T-helper 2 cell treated with Interferon-gamma antibody and Interleukin-4, amounts not matched to agents 5 μg/mL and 100 μg/mL, for 36 hours (primary cell): ENCODE measurements at regions not wholly inside any gene's neighbourhood (a gene's known extent, or its start where the extent isn't known, plus 50 kb on each side); places are given as distances from the start of the nearest gene placed in this dataset.

ENCODE experiments used
- DNase-seq: peaks from one replicate; pipeline ENCODE4 v3.0.0; 2021; ENCODE audit warnings: low spot score
- H3K27ac Mint-ChIP-seq: one replicate; pipeline ENCODE4 v1.8.0; 2021; ENCODE audit warnings: mild to moderate bottlenecking, mixed read lengths
- H3K27me3 Mint-ChIP-seq: one replicate; pipeline ENCODE4 v1.8.0; 2021; ENCODE audit warnings: low read depth, mixed read lengths
- H3K36me3 Mint-ChIP-seq: one replicate; pipeline ENCODE4 v1.8.0; 2021; ENCODE audit warnings: low read depth, mixed read lengths
- H3K4me1 Mint-ChIP-seq: one replicate; pipeline ENCODE4 v1.8.0; 2021; ENCODE audit warnings: low read depth, mixed read lengths
- H3K4me3 Mint-ChIP-seq: one replicate; pipeline ENCODE4 v1.8.0; 2022; ENCODE audit warnings: mild to moderate bottlenecking, moderate library complexity, mixed read lengths
- H3K9me3 Mint-ChIP-seq: one replicate; pipeline ENCODE4 v1.8.0; 2021; ENCODE audit warnings: mixed read lengths

DNA sequence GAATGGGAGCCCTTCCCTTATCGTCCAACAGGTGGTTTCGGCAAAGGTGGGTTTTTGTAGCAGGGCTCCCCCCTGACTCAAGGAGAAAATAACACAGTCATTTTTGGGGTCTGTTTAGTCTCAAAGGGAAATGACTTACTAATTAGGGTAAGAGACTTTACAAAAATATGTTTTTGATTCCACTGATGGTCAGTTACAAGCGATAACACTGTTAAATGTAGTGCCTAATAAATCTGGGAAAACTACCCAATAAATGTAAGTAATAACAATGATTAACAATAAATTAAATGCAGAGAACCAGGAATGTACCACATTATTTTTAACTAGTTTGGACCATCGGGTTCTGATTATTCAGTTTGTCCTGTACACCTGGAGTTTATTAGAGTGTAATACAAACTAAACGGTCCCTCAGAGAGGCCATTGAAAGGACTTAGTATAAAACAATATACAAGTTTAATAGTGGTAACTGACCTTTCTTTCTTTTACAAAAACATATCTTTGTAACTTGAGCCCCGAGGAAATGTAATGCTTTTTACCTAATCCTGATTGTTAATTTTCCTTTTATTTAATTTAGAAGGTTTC, 216.2 kb upstream of the HABP2 start:
- Mint-ChIP-seq H3K27ac (no peak overlapping the region), H3K9me3 (no peaks in the 10 kb centered on the region), H3K27me3 (no peaks in the 10 kb centered on the region), H3K4me3 (no peak overlapping the region), H3K4me1 (no peaks in the 10 kb centered on the region), H3K36me3 (no peaks in the 10 kb centered on the region)
- DNase-seq: no peak

DNA sequence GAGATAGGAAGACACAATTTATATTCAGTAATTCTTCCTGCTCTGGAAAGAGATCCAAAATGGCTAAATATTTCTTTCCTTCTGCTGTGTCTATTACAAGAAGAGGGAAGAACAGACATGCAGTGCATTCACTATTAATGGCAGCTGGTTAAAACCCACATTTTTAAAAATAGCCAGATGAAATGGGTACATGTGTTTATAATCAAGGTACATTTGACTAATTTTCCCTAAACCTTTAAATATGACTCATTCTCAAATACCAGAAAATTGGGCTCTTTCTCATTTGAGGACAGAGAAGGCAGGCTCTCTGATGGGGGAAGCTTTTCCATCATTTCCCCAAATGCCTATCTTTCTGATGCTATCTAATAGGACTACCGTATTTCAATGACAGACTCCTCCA, 215.7 kb upstream of the HABP2 start:
- Mint-ChIP-seq H3K4me1 (no peaks in the 10 kb centered on the region), H3K27ac (no peak overlapping the region)
- no peak for DNase-seq

DNA sequence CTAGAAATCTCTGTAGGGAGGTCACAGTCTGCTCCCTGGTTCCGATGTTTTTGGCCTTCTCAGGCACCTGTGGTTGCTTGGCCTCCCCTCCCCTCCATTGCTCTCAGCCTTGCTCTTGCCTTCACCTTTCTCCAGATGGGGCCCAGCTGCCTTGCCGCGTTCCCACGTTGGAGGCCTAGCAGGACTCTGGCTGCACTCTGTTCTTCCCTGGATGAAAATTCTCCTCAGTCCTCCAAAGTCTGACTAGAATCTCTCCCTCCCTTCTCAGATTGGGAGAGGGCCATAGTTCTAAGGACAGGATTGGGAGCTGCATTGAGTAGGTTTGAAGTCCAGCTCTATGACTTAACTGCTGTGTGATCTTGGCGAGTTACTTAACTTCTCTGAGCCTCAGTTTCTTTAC, 213.7 kb upstream of the HABP2 start:
- no peaks in the 10 kb centered on the region for H3K27me3 Mint-ChIP-seq
- H3K9me3 Mint-ChIP-seq: no peaks in the 10 kb centered on the region
- H3K4me1 Mint-ChIP-seq: no peaks in the 10 kb centered on the region
- H3K4me3 Mint-ChIP-seq: no peak overlapping the region
- DNase-seq: no peak
- H3K36me3 Mint-ChIP-seq: no peaks in the 10 kb centered on the region
- H3K27ac Mint-ChIP-seq: no peak overlapping the region

More for the DNA sequence above, 215.7 kb upstream of the HABP2 start:
- no peaks in the 10 kb centered on the region for H3K27me3 Mint-ChIP-seq
- H3K36me3 Mint-ChIP-seq: no peaks in the 10 kb centered on the region
- H3K9me3 Mint-ChIP-seq: no peaks in the 10 kb centered on the region
- H3K4me3 Mint-ChIP-seq: no peak overlapping the region

DNA sequence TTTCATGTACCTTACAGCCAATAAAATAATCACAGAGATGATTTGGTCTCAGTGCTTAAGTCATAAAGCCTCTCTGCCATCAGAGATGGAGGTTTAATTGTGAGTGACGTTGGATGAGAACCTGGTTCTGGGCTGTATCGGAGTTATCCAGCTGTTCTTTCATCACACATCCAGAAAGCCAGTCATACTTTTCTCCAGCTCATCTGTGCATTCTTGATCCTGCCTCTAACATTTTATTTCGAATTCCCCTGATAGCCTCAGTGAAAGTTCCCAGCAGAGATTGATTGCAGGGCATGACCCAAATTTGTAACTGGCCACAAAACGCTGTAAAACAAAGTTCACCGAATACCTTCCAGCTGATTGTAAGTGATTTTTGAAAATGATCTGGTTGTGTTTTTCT, 212.6 kb upstream of the HABP2 start:
- Mint-ChIP-seq H3K27ac (no peak overlapping the region), H3K4me1 (no peaks in the 10 kb centered on the region), H3K36me3 (no peaks in the 10 kb centered on the region), H3K9me3 (no peaks in the 10 kb centered on the region), H3K4me3 (no peak overlapping the region), H3K27me3 (no peaks in the 10 kb centered on the region)
- DNase-seq: no peak

DNA sequence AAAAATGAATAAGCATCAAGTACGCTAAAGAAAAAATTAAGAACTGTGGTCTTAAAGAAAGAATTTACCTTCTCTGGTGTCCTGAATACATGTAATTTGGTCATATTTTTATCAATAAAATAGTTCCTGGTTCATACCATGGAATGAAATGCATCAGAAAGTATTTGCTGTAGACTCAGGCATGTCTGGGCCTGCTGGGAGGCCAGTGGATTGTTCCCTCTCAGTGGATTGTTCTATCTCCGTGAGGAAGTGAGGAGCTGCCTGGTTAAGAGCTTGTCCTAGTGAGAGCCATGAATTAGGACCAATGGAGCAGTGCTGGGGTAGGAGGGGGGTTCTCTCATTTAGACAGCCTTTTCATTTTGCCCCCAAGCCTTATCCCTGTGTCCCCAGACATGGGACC, 211.7 kb upstream of the HABP2 start:
- H3K4me3 Mint-ChIP-seq: no peak overlapping the region
- H3K36me3 Mint-ChIP-seq: no peaks in the 10 kb centered on the region
- no peaks in the 10 kb centered on the region for H3K4me1 Mint-ChIP-seq
- no peak for DNase-seq
- H3K27ac Mint-ChIP-seq: no peak overlapping the region
- H3K9me3 Mint-ChIP-seq: no peaks in the 10 kb centered on the region
- H3K27me3 Mint-ChIP-seq: no peaks in the 10 kb centered on the region

DNA sequence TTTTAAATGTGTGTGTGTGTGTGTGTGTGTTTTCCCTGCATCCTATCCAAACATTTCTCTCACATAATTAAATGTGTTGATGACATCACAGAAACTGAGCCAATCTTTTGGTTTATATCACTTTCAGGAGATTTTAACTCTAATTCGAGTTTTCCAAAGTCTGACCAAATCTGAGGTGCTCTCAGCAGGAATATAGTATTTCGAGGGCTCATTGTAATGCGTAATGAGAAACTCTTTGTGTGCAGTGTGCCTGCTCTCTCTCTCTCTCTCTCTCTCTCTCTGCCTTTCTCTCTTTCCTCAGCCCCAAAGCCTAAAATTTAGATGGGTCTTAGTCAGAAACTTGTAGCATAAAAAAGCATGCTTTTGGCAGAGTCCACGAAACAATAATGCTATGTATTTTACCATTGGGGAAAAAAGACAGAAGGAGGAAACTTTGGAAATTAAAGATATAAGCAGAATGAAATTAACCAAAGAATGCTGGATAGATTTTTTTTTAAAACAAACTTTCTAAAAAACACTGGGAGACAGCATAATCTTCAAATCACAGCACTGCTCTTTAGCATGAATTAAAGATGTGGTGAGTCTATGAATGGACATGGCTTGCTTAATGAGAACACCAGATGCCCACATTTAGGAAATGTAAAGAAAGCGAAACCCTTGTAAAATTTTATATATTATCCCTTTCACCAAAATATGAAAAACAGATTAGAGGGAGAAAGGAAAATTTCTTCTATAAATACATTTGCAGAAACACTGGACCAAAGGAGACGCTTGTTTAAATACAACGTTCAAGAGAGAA, 206.8 kb upstream of the HABP2 start:
- no peak overlapping the region for H3K27ac Mint-ChIP-seq
- H3K4me1 Mint-ChIP-seq: no peaks in the 10 kb centered on the region
- no peak overlapping the region for H3K4me3 Mint-ChIP-seq
- DNase-seq: no peak
- H3K36me3 Mint-ChIP-seq: no peaks in the 10 kb centered on the region
- no peaks in the 10 kb centered on the region for H3K9me3 Mint-ChIP-seq
- H3K27me3 Mint-ChIP-seq: no peaks in the 10 kb centered on the region

DNA sequence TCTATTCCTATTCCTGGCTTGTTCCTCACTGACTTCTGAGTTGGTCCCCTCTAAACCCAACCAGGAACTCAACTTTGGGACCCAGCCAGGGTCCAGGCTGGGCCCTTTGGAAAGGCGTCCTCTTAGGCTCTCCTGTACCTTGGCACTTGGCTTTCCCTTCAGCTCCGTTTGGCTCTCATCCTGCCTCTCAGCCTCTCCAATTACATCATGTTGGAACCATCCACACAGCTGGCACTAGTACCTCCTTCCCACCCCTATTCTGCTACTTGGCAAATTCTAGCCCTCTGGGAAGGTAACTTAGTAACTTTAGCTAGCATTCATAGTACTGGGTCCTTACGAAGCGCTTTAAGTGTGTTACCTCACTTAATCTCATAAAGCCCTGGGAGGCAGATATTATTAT, 205.3 kb upstream of the HABP2 start:
- DNase-seq: no peak
- no peak overlapping the region for H3K27ac Mint-ChIP-seq
- no peaks in the 10 kb centered on the region for H3K36me3 Mint-ChIP-seq

DNA sequence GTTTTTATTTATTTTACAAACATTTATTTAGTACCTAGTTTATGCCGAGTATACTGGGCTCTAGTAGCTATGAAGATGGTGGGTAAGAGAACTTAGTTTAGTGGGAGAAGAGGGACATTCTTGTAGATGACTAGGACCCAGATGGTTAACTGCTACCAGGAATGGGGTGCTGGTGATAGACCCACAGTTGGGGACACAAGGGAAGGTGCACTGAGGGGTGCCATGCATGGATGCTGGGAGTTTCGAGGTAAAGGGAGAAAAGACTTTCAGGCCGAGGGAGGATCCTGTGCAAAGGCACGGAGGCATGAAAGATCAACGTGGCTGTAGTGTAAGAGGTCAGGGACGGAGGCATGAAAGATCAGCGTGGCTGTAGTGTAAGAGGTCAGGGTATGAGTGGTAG, 204.2 kb upstream of the HABP2 start:
- H3K36me3 Mint-ChIP-seq: no peaks in the 10 kb centered on the region
- H3K4me3 Mint-ChIP-seq: no peak overlapping the region
- H3K27me3 Mint-ChIP-seq: no peaks in the 10 kb centered on the region
- no peak for DNase-seq
- no peaks in the 10 kb centered on the region for H3K4me1 Mint-ChIP-seq
- H3K27ac Mint-ChIP-seq: no peak overlapping the region
- no peaks in the 10 kb centered on the region for H3K9me3 Mint-ChIP-seq

More for the DNA sequence above, 205.3 kb upstream of the HABP2 start:
- no peaks in the 10 kb centered on the region for H3K27me3 Mint-ChIP-seq
- no peaks in the 10 kb centered on the region for H3K9me3 Mint-ChIP-seq
- no peak overlapping the region for H3K4me3 Mint-ChIP-seq
- no peaks in the 10 kb centered on the region for H3K4me1 Mint-ChIP-seq

DNA sequence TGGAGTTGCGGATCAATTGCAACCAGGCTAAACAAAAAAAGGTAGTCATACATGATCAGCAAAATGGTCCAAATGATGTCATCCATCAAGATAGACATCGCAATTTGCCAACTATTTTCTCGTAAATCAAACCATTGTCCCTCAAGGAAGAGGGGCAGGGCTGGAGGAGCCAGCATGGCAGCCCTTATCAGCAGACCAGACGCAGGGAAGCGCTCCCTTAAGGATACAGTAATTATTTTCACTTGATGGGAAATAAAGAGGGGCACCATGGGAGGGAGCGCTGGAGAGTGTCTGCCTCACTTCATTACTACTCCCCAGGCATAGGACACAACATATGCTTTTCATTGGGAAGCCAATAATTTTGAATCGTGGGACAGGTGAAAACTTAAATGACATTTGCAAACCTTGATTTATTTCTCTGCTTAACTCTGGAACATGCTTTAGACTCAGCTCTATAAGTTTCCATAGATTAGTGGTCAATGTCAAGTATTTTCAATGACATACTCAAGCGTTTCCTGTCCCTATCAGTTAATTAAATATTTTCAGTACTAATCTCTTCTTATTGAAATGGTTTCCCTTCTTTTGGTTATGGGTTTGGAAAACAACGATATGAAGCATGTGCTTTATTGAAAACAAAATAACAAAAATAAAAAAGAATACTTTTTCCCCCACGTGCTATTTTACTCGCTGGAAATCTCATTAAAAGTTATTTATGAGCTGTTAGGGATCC, 202.4 kb upstream of the HABP2 start:
- Mint-ChIP-seq H3K9me3 (no peaks in the 10 kb centered on the region), H3K4me1 (no peaks in the 10 kb centered on the region), H3K36me3 (no peaks in the 10 kb centered on the region), H3K27ac (no peak overlapping the region), H3K4me3 (no peak overlapping the region), H3K27me3 (peaks cover 2% of the 10 kb centered on the region)
- DNase-seq: no peak

DNA sequence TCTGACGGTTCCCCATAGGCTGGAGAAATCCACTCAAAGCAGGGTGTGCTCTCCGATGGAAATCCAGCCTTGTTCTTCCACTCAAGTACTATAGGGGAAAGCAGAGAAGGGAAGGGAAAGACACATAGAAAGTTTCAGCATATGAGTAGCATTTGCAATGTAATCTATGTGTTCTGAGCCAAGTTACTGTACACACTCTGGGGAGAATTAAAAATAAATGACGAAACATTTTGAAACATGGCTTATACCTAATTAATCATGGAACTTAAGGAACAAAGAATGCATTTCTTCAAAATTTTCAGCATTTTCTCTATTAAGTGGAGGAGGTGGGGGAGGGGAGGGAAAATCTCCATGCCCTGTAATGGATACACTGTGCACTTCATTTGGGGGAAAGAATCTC, 198.1 kb upstream of the HABP2 start:
- Mint-ChIP-seq H3K27ac (no peak overlapping the region), H3K4me1 (no peaks in the 10 kb centered on the region), H3K27me3 (peaks cover 2% of the 10 kb centered on the region), H3K9me3 (no peaks in the 10 kb centered on the region), H3K36me3 (no peaks in the 10 kb centered on the region), H3K4me3 (no peak overlapping the region)
- DNase-seq: no peak

DNA sequence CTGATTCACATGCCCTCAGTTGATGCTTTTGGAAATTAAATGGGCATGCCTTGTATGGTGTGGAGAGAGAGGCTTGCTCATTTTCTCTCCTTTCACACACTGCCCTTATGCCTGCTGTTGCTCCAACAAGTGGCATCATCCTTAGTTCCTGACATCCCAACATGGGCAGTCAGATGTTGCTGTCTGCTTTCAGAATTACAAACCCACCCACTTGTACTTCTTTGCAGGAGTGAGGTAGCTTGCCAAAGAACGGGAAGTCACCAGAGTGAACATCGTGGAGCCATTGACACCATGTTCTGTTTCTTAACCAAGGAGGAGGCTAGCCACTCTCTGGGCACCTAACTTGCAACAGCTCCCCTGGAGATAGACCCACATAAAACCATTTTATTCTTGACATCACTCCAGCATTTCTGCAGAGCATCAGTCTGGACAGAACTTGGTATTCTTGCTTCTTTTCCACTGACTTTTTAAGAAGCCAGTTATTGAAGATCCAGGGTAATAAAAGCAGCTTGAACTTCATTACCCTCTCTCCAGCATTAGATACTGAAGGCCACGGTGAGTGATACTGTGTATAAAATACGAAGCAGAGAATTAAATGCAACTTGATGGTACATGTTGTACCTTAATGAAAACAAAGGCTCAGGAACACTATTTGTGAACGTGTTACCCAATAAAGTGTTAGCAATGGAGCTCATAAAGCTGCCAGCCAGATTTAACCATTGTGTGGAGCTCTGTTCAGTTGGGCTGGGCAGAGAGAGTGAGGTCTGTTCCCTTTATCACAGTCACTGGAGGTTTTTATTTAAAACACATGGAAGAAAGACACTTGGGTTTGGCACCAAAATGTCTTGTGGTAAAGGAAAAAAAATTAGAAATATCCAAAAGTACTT, 195.8 kb upstream of the HABP2 start:
- Mint-ChIP-seq H3K27me3 (peaks cover 2% of the 10 kb centered on the region), H3K9me3 (no peaks in the 10 kb centered on the region), H3K4me1 (no peaks in the 10 kb centered on the region), H3K4me3 (no peak overlapping the region), H3K27ac (no peak overlapping the region), H3K36me3 (no peaks in the 10 kb centered on the region)
- DNase-seq: no peak

DNA sequence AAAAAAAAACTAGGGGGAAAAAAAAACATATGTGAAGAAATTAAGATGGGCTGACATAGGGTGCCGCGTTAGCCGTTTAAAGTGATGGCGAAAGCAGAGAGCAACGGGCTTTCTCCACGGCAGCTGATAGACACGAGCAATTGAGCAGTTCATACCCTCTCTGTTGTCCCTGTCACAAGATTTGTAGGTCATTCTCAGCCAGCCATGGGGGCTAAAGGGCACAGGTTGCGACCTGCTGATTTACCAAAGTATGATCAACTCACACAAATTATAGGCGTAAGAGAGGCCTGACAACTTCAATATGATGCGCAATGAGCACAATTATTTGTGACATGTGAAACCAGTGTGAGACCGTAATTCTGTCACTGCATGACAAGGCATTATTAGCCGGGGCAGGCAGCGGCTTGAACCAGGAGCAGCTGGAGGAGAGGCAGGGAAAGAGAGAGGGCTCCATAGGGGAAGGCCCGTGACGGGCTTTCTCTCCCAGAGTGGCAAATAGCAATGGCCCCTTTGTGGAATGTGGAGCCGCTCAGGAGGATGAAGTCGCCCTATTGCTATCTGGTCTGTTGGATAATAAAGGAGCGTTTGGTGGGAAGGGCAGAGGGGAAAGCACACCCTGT, 195.1 kb upstream of the HABP2 start:
- Mint-ChIP-seq H3K9me3 (no peaks in the 10 kb centered on the region), H3K27me3 (peaks cover 4% of the 10 kb centered on the region), H3K36me3 (no peaks in the 10 kb centered on the region), H3K27ac (no peak overlapping the region), H3K4me1 (no peaks in the 10 kb centered on the region), H3K4me3 (no peak overlapping the region)
- DNase-seq: no peak

DNA sequence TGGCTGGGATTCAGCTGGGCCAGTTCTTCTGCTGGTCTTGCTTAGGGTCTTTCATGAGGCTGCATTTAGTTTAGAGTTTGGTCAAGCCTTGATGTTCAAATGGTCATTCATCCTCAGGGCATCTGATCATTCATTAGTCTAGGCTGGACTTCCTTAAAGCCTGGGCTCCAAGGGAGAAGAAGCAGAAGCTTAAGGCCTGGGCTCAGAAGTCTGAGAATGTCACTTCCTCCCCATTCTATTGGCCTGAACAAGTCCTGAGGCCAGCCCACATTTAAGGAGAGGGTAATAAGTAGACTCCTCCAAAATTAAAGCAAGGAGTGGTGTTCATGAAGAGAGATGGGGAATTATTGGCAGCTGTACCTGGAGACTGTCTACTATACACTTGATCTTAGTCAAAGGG, 193.2 kb upstream of the HABP2 start:
- no peak overlapping the region for H3K27ac Mint-ChIP-seq
- H3K27me3 Mint-ChIP-seq: peaks cover 2% of the 10 kb centered on the region
- DNase-seq: no peak
- H3K4me1 Mint-ChIP-seq: no peaks in the 10 kb centered on the region
- H3K4me3 Mint-ChIP-seq: no peak overlapping the region
- no peaks in the 10 kb centered on the region for H3K36me3 Mint-ChIP-seq
- no peaks in the 10 kb centered on the region for H3K9me3 Mint-ChIP-seq
